Glutamatergic neuron (in vitro differentiated cells): ENCODE measurements at regions not wholly inside any gene's neighbourhood (a gene's known extent, or its start where the extent isn't known, plus 50 kb on each side); places are given as distances from the start of the nearest gene placed in this dataset.

Source experiments
- DNase-seq: peaks from one replicate; pipeline ENCODE4 v3.0.0; 2022
- H3K27ac Mint-ChIP-seq: one replicate; pipeline ENCODE4 v1.8.0; 2020; ENCODE audit warnings: mild to moderate bottlenecking, mixed read lengths, inconsistent platforms; ENCODE audit not compliant: unreplicated experiment
- H3K27me3 Mint-ChIP-seq: one replicate; pipeline ENCODE4 v1.8.0; 2020; ENCODE audit warnings: mild to moderate bottlenecking, moderate library complexity, mixed read lengths, inconsistent platforms; ENCODE audit not compliant: unreplicated experiment
- H3K36me3 Mint-ChIP-seq: one replicate; pipeline ENCODE4 v1.8.0; 2020; ENCODE audit warnings: mild to moderate bottlenecking, mixed read lengths, inconsistent platforms; ENCODE audit not compliant: unreplicated experiment
- H3K4me1 Mint-ChIP-seq: one replicate; pipeline ENCODE4 v1.8.0; 2020; ENCODE audit warnings: mild to moderate bottlenecking, low read depth, mixed read lengths, inconsistent platforms; ENCODE audit not compliant: unreplicated experiment
- H3K4me3 Mint-ChIP-seq: one replicate; pipeline ENCODE4 v1.8.0; 2020; ENCODE audit warnings: mild to moderate bottlenecking, mixed read lengths, inconsistent platforms; ENCODE audit not compliant: unreplicated experiment
- H3K9me3 Mint-ChIP-seq: one replicate; pipeline ENCODE4 v1.8.0; 2020; ENCODE audit warnings: mild to moderate bottlenecking, moderate library complexity, mixed read lengths, inconsistent platforms; ENCODE audit not compliant: unreplicated experiment
- TF ChIP-seq, protein P1 (sequence below): fragments of 200-600 bp; sonication (generic); IDR thresholded peaks from one replicate; pipeline ENCODE4 v1.5.0; 2021; ENCODE audit not compliant: partially characterized antibody, unreplicated experiment

DNA sequence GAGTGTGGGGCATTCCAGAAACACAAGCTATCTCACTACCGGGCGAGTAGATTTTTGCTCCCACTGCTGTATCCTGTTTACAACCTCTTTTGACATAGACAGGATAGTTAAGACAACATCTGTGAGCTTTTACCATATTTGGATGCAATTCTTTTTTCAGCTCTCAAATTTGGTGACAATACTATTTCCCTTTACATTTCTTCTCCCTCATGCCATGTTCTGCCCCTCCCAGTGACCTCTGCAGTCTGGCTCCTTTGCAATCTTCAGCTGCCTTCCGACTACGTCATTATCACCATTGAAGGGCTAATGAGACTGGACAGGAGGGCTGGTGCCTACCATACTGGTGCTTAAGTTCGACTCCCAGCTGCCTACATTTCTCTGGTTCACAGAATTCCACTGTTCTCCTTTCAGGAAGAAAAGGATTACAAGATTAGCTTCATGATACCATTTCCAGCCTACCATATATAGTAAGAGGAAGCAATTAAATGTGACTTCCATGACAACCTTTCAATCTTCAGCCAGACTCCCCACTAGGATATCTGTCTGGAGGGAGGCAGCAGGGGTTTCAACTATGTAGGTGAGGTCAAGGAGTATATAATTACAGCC is 251.6 kb downstream of the PHLDA1 start:
- Mint-ChIP-seq H3K9me3 (peaks cover 4% of the 10 kb centered on the region), H3K27me3 (no peaks in the 10 kb centered on the region)
- TF ChIP-seq, protein P1, sequence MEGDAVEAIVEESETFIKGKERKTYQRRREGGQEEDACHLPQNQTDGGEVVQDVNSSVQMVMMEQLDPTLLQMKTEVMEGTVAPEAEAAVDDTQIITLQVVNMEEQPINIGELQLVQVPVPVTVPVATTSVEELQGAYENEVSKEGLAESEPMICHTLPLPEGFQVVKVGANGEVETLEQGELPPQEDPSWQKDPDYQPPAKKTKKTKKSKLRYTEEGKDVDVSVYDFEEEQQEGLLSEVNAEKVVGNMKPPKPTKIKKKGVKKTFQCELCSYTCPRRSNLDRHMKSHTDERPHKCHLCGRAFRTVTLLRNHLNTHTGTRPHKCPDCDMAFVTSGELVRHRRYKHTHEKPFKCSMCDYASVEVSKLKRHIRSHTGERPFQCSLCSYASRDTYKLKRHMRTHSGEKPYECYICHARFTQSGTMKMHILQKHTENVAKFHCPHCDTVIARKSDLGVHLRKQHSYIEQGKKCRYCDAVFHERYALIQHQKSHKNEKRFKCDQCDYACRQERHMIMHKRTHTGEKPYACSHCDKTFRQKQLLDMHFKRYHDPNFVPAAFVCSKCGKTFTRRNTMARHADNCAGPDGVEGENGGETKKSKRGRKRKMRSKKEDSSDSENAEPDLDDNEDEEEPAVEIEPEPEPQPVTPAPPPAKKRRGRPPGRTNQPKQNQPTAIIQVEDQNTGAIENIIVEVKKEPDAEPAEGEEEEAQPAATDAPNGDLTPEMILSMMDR, result no peak

DNA sequence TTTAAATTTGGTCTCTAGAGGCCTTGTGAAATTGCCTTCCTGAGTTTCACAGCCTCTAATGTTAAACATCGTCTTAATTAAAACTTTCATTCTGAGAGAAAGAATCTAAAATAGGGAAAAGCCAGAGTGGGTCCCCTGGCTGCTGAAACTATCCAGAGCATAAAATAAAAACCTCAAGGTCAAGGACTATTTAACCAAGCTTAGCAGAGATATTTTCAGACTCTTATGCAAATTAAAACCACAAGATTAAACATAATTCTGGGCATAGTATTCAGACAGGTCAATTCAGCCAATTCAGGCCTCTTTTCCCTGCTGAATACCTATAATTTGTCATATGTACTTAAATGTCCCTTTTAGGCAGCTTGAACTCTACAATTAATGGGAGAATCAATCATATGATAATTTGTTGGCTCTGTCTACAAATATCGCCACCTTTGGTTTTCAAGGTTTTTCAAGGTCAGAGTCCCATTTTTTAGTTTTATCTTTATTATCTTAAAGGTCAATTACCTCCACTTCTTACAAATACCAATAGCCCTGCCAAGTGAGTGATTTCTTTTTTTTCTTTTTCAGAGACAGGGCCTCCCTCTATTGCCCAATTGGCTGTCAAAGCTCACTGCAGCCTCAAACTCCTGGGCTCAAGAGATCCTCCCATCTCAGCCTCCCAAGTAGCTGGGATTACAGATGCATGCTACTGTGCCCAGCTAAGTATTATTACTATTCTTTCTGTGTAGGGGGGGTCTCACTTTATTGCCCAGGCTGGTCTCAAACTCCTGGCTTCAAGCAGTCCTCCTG is 257.1 kb downstream of the PHLDA1 start:
- Mint-ChIP-seq H3K9me3 (no peaks in the 10 kb centered on the region), H3K27me3 (no peaks in the 10 kb centered on the region), H3K36me3 (no peaks in the 10 kb centered on the region), H3K4me1 (peaks cover 10% of the 10 kb centered on the region), H3K4me3 (no peak overlapping the region), H3K27ac (no peak overlapping the region)
- DNase-seq, result no peak
- TF ChIP-seq, protein P1, result no peak

More for the DNA sequence above, 251.6 kb downstream of the PHLDA1 start:
- H3K4me3 Mint-ChIP-seq, result no peak overlapping the region
- H3K36me3 Mint-ChIP-seq, result peaks cover 6% of the 10 kb centered on the region
- H3K4me1 Mint-ChIP-seq, result no peaks in the 10 kb centered on the region
- H3K27ac Mint-ChIP-seq, result no peak overlapping the region
- DNase-seq, result no peak

DNA sequence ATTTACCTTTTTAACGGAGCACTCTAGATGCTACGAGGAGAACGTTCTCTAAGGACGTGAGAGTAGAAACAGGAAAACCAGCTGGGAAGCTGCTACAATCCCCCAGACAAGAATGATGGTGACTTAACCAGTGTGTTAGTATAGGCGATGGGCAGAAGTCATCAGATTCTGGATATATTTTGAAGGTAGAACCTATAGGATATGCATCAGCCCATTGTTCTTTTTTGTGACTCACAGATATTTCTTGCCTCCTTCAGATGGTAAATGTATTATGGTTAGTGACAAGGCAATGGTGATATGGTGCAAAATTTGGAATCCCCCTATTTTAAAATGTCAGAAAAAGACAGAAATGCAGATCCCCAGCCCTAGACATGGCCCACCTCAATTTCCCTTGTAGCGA is 258.2 kb downstream of the PHLDA1 start:
- no peak overlapping the region for H3K4me3 Mint-ChIP-seq
- H3K27me3 Mint-ChIP-seq, result no peaks in the 10 kb centered on the region
- no peaks in the 10 kb centered on the region for H3K9me3 Mint-ChIP-seq
- no peaks in the 10 kb centered on the region for H3K36me3 Mint-ChIP-seq
- H3K4me1 Mint-ChIP-seq, result peaks cover 10% of the 10 kb centered on the region
- DNase-seq, result no peak
- H3K27ac Mint-ChIP-seq, result peak overlapping the region; percentile 29
- TF ChIP-seq, protein P1, result no peak

DNA sequence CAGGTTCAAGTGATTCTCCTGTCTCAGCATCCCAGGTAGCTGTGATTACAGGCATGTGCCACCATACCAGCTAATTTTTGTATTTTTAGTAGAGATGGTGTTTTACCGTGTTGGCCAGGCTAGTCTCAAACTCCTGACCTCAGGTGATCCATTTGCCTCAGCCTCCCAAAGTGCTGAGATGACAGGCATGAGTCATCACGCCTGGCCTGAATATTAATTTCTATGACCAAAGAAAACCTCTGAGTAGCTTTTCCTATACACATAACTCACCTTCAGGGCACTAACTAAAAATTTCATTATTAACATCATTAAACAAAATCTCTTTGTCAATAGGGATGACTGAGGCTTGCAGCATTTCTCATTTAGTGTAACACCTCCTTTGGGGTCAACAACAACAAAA is 259.6 kb upstream of the KRR1 start:
- no peak for DNase-seq
- H3K27ac Mint-ChIP-seq, result no peak overlapping the region
- TF ChIP-seq, protein P1, result no peak
- H3K36me3 Mint-ChIP-seq, result no peaks in the 10 kb centered on the region
- H3K27me3 Mint-ChIP-seq, result no peaks in the 10 kb centered on the region
- peaks cover 10% of the 10 kb centered on the region for H3K4me1 Mint-ChIP-seq
- no peak overlapping the region for H3K4me3 Mint-ChIP-seq
- no peaks in the 10 kb centered on the region for H3K9me3 Mint-ChIP-seq

DNA sequence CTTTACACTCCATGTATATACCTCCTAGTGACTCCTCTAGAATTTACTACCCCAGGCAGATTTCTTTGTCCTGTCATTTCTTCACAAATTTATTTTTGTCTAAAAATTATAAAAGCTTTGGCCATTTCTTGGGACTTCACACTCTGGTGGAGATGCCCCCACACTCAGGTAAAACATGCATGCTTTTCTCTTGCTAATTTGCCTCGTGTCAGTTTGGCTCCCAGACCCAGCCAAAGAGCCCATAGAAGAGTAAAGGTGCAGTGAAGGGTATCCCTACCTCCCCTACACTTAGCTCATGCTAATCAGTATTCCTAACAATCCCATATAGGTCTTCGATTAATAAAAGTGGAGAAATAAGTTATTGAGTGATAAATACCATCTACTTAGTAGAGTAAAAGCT is 256.5 kb upstream of the KRR1 start:
- no peaks in the 10 kb centered on the region for H3K36me3 Mint-ChIP-seq
- H3K4me3 Mint-ChIP-seq, result no peak overlapping the region
- H3K27ac Mint-ChIP-seq, result no peak overlapping the region
- peaks cover 14% of the 10 kb centered on the region for H3K4me1 Mint-ChIP-seq
- TF ChIP-seq, protein P1, result no peak
- no peak for DNase-seq
- no peaks in the 10 kb centered on the region for H3K27me3 Mint-ChIP-seq
- H3K9me3 Mint-ChIP-seq, result no peaks in the 10 kb centered on the region
